GM12891 (cell line): ENCODE measurements at regions not wholly inside any gene's neighbourhood (a gene's known extent, or its start where the extent isn't known, plus 50 kb on each side); places are given as distances from the start of the nearest gene placed in this dataset.

Source experiments
- PAX5 ChIP-seq: IDR thresholded peaks from 2 replicates; pipeline ENCODE4 v1.6.1; 2011; ENCODE audit warnings: low read length, moderate library complexity, mild to moderate bottlenecking; ENCODE audit not compliant: insufficient read depth, severe bottlenecking
- POLR2A ChIP-seq: IDR thresholded peaks from 2 replicates; pipeline ENCODE4 v1.6.1; 2011; ENCODE audit warnings: low read depth, low read length, control low read depth
- POLR2AphosphoS5 ChIP-seq: IDR thresholded peaks from 2 replicates; pipeline ENCODE4 v1.6.1; 2011; ENCODE audit warnings: low read depth, low read length, control low read depth
- TAF1 ChIP-seq: IDR thresholded peaks from 2 replicates; pipeline ENCODE4 v1.6.1; 2011; ENCODE audit warnings: low read depth, low read length, control low read depth

- TF ChIP-seq PAX5 (no peak), TAF1 (no peak), POLR2A (no peak), POLR2AphosphoS5 (no peak)
These were observed 142.4 kb downstream of the CAAP1 start for GRCh38 chr9:26750162-26750561.
